Pancreas (tissue), 10 donors: ENCODE measurements at regions not wholly inside any gene's neighbourhood (a gene's known extent, or its start where the extent isn't known, plus 50 kb on each side); places are given as distances from the start of the nearest gene placed in this dataset.

Source experiments
- ATAC-seq, 4 donors: fragments of 200-7000 bp; cut with Tn5 transposase; one replicate each; pipeline versions ENCODE4 v1.8.0 to v1.9.1; 2020; ENCODE audit warnings: mild to moderate bottlenecking in 4 of 4, moderate library complexity in 4 of 4
- DNase-seq, 6 donors: peaks; one replicate each; pipeline ENCODE4 v3.0.0-alpha.2; 2020
- FAIRE-seq: peaks from 2 replicates; lab custom pipeline; 2012; peaks lifted over from hg19 to GRCh38; lab: Jason Lieb, UNC
- H3K27ac ChIP-seq, 4 donors: fragments of 200-600 bp; sonication (generic); 1 replicate in 3 of 4; 2 replicates in 1 of 4; pipeline versions ENCODE4 v1.5.0 to v1.8.0; 2020
- H3K27me3 ChIP-seq, 4 donors: fragments of 200-600 bp; one replicate each; pipeline ENCODE4 v1.8.0; 2021
- H3K36me3 ChIP-seq, 3 donors: fragments of 200-600 bp; sonication (generic) in 1 of 3; one replicate each; pipeline versions ENCODE4 v1.5.0 to v1.8.0; 2020 to 2021
- H3K4me1 ChIP-seq, 3 donors: fragments of 200-600 bp; one replicate each; pipeline ENCODE4 v1.8.0; 2021
- H3K4me3 ChIP-seq, 4 donors: fragments of 200-600 bp; sonication (generic) in 2 of 4; one replicate each; pipeline versions ENCODE4 v1.5.0 to v1.8.0; 2020 to 2021
- H3K9me3 ChIP-seq, 4 donors: fragments of 200-600 bp; one replicate each; pipeline ENCODE4 v1.8.0; 2021
- CTCF ChIP-seq, 4 donors: fragments of 200-600 bp; sonication (generic) in 3 of 4; IDR thresholded peaks; one replicate each; pipeline versions ENCODE4 v1.5.0 to v1.8.0; 2021; ENCODE audit warnings: antibody characterized with exemption in 4 of 4
- WGBS, 2 donors: extraction: QIAGEN DNeasy Blood & Tissue Kit; methylation state at CpG; one replicate each; pipeline ENCODE4 v1.1.7; 2013; 5-methylcytosine and 5-hydroxymethylcytosine counted together
- intact Hi-C, 3 donors: fragments of 100-400 bp; cut with DNase I; formaldehyde crosslinking; loops; one replicate each; pipeline versions ENCODE4 v1.11.1 to v1.14.2; 2022
- donor health status: healthy with polysubstance abuse.
- donor health status: DM: no; HTN: no; CAD: no; lungs with moderate emphysema.
- donor health status: DM: no; HTN: no; CAD: no.
- donor health status: control.
- donor health status: control.
- donor health status: Bipolar disorder and iron deficiency.
- donor health status: DM: yes; HTN: yes; CAD: no.
- donor health status: DM: no; HTN: no; CAD: no.
- donor health status: DM: no; HTN: no; CAD: no.
- donor health status: DM: yes; HTN: yes; CAD: no.

- intact Hi-C loops, result no loop called here
- Histone ChIP-seq H3K9me3 (peaks cover 0 to 2% (median 0%) of the 10 kb centered on the region in 4 donors), H3K4me3 (no peak overlapping the region), H3K27ac (no peak overlapping the region), H3K36me3 (no peaks in the 10 kb centered on the region), H3K27me3 (no peaks in the 10 kb centered on the region), H3K4me1 (no peaks in the 10 kb centered on the region)
- 67 to 76% methylated on average over 2 of the region's 2 CpGs for WGBS, 2 donors
- ATAC-seq (no peak), DNase-seq (no peak), FAIRE-seq (no peak)
- TF ChIP-seq CTCF (IDR thresholded peaks at IDR 0.05), result no peak
Measured at GRCh38 chr7:32191305-32191704, 121.1 kb upstream of the PDE1C start.

- 43 to 59% methylated on average over 1 of the region's 1 CpG for whole genome bisulfite sequencing, 2 donors
- Histone ChIP-seq H3K27me3 (no peaks in the 10 kb centered on the region), H3K4me3 (no peak overlapping the region), H3K36me3 (no peaks in the 10 kb centered on the region), H3K27ac (no peak overlapping the region), H3K9me3 (no peaks in the 10 kb centered on the region), H3K4me1 (no peaks in the 10 kb centered on the region)
- no peak for DNase-seq
- FAIRE-seq, result no peak
- no peak for ATAC-seq
- TF ChIP-seq CTCF (IDR thresholded peaks at IDR 0.05), result no peak
- intact Hi-C loops, result no loop called here
Measured at GRCh38 chr7:32179567-32179966, 109.4 kb upstream of the PDE1C start.

GRCh38 chr7:32178677-32179366 lies 108.6 kb upstream of the PDE1C start:
- 84 to 87% methylated on average over 7 of the region's 7 CpGs for WGBS, 2 donors
- TF ChIP-seq CTCF (IDR thresholded peaks at IDR 0.05), result no peak
- Histone ChIP-seq H3K27ac (no peak overlapping the region), H3K4me1 (no peaks in the 10 kb centered on the region), H3K9me3 (no peaks in the 10 kb centered on the region), H3K4me3 (no peak overlapping the region), H3K36me3 (no peaks in the 10 kb centered on the region), H3K27me3 (no peaks in the 10 kb centered on the region)
- no peak for ATAC-seq
- no peak for FAIRE-seq
- no peak for DNase-seq
- intact Hi-C loops, result no loop called here

- H3K4me3 ChIP-seq, result no peak overlapping the region
- intact Hi-C loops, result no loop called here
- FAIRE-seq (no peak), DNase-seq (no peak), ATAC-seq (no peak)
- WGBS, 2 donors, result 62 to 72% methylated on average over 6 of the region's 6 CpGs
- no peaks in the 10 kb centered on the region for H3K36me3 ChIP-seq
- TF ChIP-seq CTCF (IDR thresholded peaks at IDR 0.05), result no peak
- no peaks in the 10 kb centered on the region for H3K9me3 ChIP-seq
- H3K27ac ChIP-seq, result no peak overlapping the region
- no peaks in the 10 kb centered on the region for H3K27me3 ChIP-seq
- H3K4me1 ChIP-seq, result no peaks in the 10 kb centered on the region
Measured at GRCh38 chr7:32177232-32177631, 107.0 kb upstream of the PDE1C start.

- no peak for DNase-seq
- Histone ChIP-seq H3K4me1 (no peaks in the 10 kb centered on the region), H3K27me3 (no peaks in the 10 kb centered on the region), H3K4me3 (no peak overlapping the region), H3K27ac (no peak overlapping the region), H3K9me3 (no peaks in the 10 kb centered on the region), H3K36me3 (no peaks in the 10 kb centered on the region)
- ATAC-seq, result no peak
- no peak for TF ChIP-seq CTCF (IDR thresholded peaks at IDR 0.05)
- no peak for FAIRE-seq
- WGBS, 2 donors, result 78 to 87% methylated on average over 2 of the region's 2 CpGs
- intact Hi-C loops, result no loop called here
Measured at GRCh38 chr7:32175099-32175498, 104.9 kb upstream of the PDE1C start.
